OCI-LY7 (cell line): ENCODE measurements at regions not wholly inside any gene's neighbourhood (a gene's known extent, or its start where the extent isn't known, plus 50 kb on each side); places are given as distances from the start of the nearest gene placed in this dataset.

ENCODE experiments used
- BruUV-seq: library from RNA; stranded (reverse); fragments of 400-500 nt; replicated peaks from 2 replicates; lab custom pipeline; 2021; lab: Mats Ljungman, UMichigan
- CTCF ChIA-PET: fragments of 300-600 bp; sonication (Branson Sonifier 250); formaldehyde crosslinking; loops from one replicate; lab custom pipeline; 2022; ENCODE audit warnings: antibody characterized with exemption; ENCODE audit not compliant: unreplicated experiment; lab: Charles Lee
- POLR2A ChIA-PET: fragments of 300-600 bp; sonication (Branson Sonifier 250); formaldehyde crosslinking; loops from one replicate; lab custom pipeline; 2022; ENCODE audit warnings: antibody characterized with exemption; lab: Charles Lee
- DNase-seq: peaks from one replicate; pipeline ENCODE4 v3.0.0-alpha.2; 2015; ENCODE audit warnings: low spot score
- H2AFZ ChIP-seq: fragments of 200-600 bp; sonication (generic), shearing (Covaris generic); 2 replicates; pipeline ENCODE4 v1.6.1; 2014; ENCODE audit warnings: mild to moderate bottlenecking, antibody characterized with exemption, low read length, moderate library complexity
- H3K27ac ChIP-seq: fragments of 200-600 bp; sonication (generic); 2 replicates; pipeline ENCODE4 v1.5.1; 2014; ENCODE audit warnings: mixed run types, low read depth, mild to moderate bottlenecking, moderate library complexity, low read length, inconsistent platforms; ENCODE audit not compliant: poor library complexity, severe bottlenecking
- H3K36me3 ChIP-seq: fragments of 200-600 bp; sonication (generic); 2 replicates; pipeline ENCODE4 v1.6.1; 2014; ENCODE audit warnings: mild to moderate bottlenecking, antibody characterized with exemption, low read length, moderate library complexity, mixed read lengths; ENCODE audit not compliant: insufficient read depth
- H3K4me1 ChIP-seq: fragments of 200-600 bp; sonication (generic); 2 replicates; pipeline ENCODE4 v1.5.1; 2014; ENCODE audit warnings: mild to moderate bottlenecking, low read length; ENCODE audit not compliant: insufficient read depth, poor library complexity, severe bottlenecking
- H3K4me2 ChIP-seq: fragments of 200-600 bp; sonication (generic); 2 replicates; pipeline ENCODE4 v1.6.1; 2014; ENCODE audit warnings: mild to moderate bottlenecking, low read length
- H3K4me3 ChIP-seq: fragments of 200-600 bp; sonication (generic); 2 replicates; pipeline ENCODE4 v1.5.1; 2014; ENCODE audit warnings: mild to moderate bottlenecking, low read depth, low read length; ENCODE audit not compliant: poor library complexity, severe bottlenecking
- H3K79me2 ChIP-seq: fragments of 200-600 bp; sonication (generic); 2 replicates; pipeline ENCODE4 v1.6.1; 2016; ENCODE audit warnings: low read depth, mild to moderate bottlenecking, low read length, moderate library complexity, mixed read lengths; ENCODE audit not compliant: insufficient read depth
- H3K9me2 ChIP-seq: fragments of 200-600 bp; sonication (generic); 2 replicates; pipeline ENCODE4 v1.6.1; 2016; ENCODE audit warnings: mild to moderate bottlenecking, low read length, mixed read lengths; ENCODE audit not compliant: insufficient read depth
- H3K9me3 ChIP-seq: fragments of 200-600 bp; sonication (generic); 2 replicates; pipeline ENCODE4 v1.6.1; 2014; ENCODE audit warnings: mild to moderate bottlenecking, mixed run types, low read length, mixed read lengths
- H4K20me1 ChIP-seq: fragments of 200-600 bp; sonication (generic); 2 replicates; pipeline ENCODE4 v1.6.1; 2014; ENCODE audit warnings: mild to moderate bottlenecking, antibody characterized with exemption, low read length, moderate library complexity, mixed read lengths; ENCODE audit not compliant: insufficient read depth
- EZH2phosphoT487 ChIP-seq: fragments of 200-600 bp; sonication (generic); IDR thresholded peaks from 2 replicates; pipeline ENCODE4 v1.6.1; 2018; ENCODE audit warnings: low read depth, borderline replicate concordance, mild to moderate bottlenecking, mixed run types, antibody characterized with exemption, low read length, moderate library complexity, mixed read lengths
- intact Hi-C: fragments of 100-400 bp; cut with micrococcal nuclease; formaldehyde crosslinking; loops from one replicate; pipeline ENCODE4 v1.10.0; 2022; ENCODE audit not compliant: unreplicated experiment
- TF ChIP-seq, protein P1 (sequence below): fragments of 200-600 bp; sonication (generic); conservative IDR thresholded peaks from 2 replicates; pipeline ENCODE4 v1.5.1; 2014; ENCODE audit warnings: mild to moderate bottlenecking, antibody characterized with exemption, low read length, moderate library complexity, mixed read lengths

DNA sequence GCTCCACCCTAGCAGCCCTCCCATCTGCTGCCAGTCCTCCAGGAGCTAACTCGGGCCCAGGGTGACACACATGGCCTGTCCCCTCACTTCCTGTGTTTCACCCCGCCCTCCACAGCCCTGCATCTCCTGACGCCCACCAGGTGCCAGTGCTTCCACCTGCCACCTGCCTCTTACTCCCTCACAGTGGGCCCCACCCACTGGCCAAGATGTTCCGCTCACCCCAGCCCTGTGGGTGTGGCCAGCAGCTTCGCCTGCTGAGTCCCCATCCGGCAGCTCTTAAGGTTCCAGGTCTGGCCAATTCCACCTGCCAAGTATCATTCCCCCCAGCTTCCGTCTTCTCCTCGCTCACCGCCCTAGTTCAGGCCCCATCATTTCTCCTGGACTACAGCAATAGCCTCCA, 184.1 kb downstream of the MBOAT1 start:
- Histone ChIP-seq H3K4me1 (no peaks in the 10 kb centered on the region), H3K79me2 (no peaks in the 10 kb centered on the region), H4K20me1 (no peaks in the 10 kb centered on the region), H3K9me3 (no peaks in the 10 kb centered on the region), H2AFZ (no peak overlapping the region), H3K27ac (no peak overlapping the region), H3K9me2 (no peaks in the 10 kb centered on the region), H3K4me2 (no peak overlapping the region), H3K36me3 (no peaks in the 10 kb centered on the region), H3K4me3 (no peak overlapping the region)
- no TSS peak for BruUV-seq
- POLR2A ChIA-PET: interaction anchor here (0.6 kb wide), 1 partner anchor 1363 kb away, joined by 4 read pairs; no protein-coding TSS in a partner anchor
- CTCF ChIA-PET: no interaction called here
- DNase-seq: no peak
- TF ChIP-seq EZH2phosphoT487: no peak
- TF ChIP-seq, protein P1, sequence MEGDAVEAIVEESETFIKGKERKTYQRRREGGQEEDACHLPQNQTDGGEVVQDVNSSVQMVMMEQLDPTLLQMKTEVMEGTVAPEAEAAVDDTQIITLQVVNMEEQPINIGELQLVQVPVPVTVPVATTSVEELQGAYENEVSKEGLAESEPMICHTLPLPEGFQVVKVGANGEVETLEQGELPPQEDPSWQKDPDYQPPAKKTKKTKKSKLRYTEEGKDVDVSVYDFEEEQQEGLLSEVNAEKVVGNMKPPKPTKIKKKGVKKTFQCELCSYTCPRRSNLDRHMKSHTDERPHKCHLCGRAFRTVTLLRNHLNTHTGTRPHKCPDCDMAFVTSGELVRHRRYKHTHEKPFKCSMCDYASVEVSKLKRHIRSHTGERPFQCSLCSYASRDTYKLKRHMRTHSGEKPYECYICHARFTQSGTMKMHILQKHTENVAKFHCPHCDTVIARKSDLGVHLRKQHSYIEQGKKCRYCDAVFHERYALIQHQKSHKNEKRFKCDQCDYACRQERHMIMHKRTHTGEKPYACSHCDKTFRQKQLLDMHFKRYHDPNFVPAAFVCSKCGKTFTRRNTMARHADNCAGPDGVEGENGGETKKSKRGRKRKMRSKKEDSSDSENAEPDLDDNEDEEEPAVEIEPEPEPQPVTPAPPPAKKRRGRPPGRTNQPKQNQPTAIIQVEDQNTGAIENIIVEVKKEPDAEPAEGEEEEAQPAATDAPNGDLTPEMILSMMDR: no peak
- intact Hi-C loops: no loop called here

DNA sequence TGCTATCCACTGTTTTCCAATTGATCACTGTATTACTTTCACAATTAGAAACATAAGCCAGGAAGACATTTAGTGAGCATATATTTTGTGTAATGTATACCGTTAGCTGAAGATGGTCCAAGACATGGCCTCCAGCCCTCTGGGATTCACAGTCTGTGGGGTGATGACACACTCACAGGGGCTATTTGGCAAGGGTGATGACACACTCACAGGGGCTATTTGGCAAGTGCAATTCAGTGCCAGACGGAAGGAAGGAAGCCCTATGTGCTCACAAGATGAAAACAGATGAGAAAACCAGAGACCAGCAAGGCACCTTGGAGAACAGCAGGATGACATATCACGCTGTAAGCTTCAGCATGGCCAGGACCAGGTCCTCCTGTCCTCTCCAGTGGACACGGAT, 183.7 kb downstream of the MBOAT1 start:
- ChIA-PET POLR2A (interaction anchor here (0.5 to 0.6 kb wide), 2 partner anchors 1244 to 1363 kb away, joined by 3 to 4 read pairs; no protein-coding TSS in a partner anchor), CTCF (no interaction called here)
- DNase-seq: no peak
- Histone ChIP-seq H3K4me1 (no peaks in the 10 kb centered on the region), H3K79me2 (no peaks in the 10 kb centered on the region), H3K4me2 (no peak overlapping the region), H2AFZ (no peak overlapping the region), H3K4me3 (no peak overlapping the region), H3K27ac (no peak overlapping the region), H3K9me3 (no peaks in the 10 kb centered on the region), H3K36me3 (no peaks in the 10 kb centered on the region), H4K20me1 (no peaks in the 10 kb centered on the region), H3K9me2 (no peaks in the 10 kb centered on the region)
- no TSS peak for BruUV-seq
- intact Hi-C loops: no loop called here
- TF ChIP-seq, protein P1: no peak
- TF ChIP-seq EZH2phosphoT487: no peak

DNA sequence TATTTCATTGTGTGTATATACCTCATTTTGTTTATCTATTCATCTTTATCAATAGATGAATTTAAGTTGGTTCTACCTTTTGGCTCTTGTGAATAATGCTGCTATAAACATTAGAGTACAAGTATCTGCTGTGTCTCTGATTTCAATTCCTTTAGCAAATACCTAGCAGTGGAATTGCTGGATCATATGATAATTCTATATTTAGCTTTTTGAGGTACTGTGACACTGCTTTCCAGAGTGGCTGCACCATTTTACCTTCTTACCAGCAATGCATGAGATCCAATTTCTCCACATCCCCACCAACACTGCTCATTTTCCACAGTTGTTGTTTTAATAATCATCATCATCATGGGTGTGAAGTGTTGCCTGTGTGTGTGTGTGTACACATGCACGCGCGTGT, 182.3 kb downstream of the MBOAT1 start:
- no peak overlapping the region for H3K4me2 ChIP-seq
- H4K20me1 ChIP-seq: no peaks in the 10 kb centered on the region
- H3K9me2 ChIP-seq: no peaks in the 10 kb centered on the region
- no peaks in the 10 kb centered on the region for H3K9me3 ChIP-seq
- H2AFZ ChIP-seq: no peak overlapping the region
- POLR2A ChIA-PET: interaction anchor here (1.0 kb wide), 1 partner anchor 8 kb away, joined by 3 read pairs; no protein-coding TSS in a partner anchor
- intact Hi-C loops: no loop called here
- DNase-seq: no peak
- no peak overlapping the region for H3K27ac ChIP-seq
- H3K36me3 ChIP-seq: no peaks in the 10 kb centered on the region
- CTCF ChIA-PET: no interaction called here
- no peaks in the 10 kb centered on the region for H3K79me2 ChIP-seq
- no peaks in the 10 kb centered on the region for H3K4me1 ChIP-seq
- BruUV-seq: no TSS peak
- no peak overlapping the region for H3K4me3 ChIP-seq
- TF ChIP-seq, protein P1: no peak
